Epidermal melanocyte (primary cell): ENCODE measurements at regions not wholly inside any gene's neighbourhood (a gene's known extent, or its start where the extent isn't known, plus 50 kb on each side); places are given as distances from the start of the nearest gene placed in this dataset.
"Not testable (repeated sequence)": the region's sequence is repeated elsewhere in the genome, so short reads cannot be mapped to it uniquely, and the experiment has no call there.

ENCODE experiments used
- DNase-seq: peaks from one replicate; pipeline ENCODE4 v3.0.0; 2011; ENCODE audit warnings: low spot score; ENCODE audit not compliant: insufficient read length

DNA sequence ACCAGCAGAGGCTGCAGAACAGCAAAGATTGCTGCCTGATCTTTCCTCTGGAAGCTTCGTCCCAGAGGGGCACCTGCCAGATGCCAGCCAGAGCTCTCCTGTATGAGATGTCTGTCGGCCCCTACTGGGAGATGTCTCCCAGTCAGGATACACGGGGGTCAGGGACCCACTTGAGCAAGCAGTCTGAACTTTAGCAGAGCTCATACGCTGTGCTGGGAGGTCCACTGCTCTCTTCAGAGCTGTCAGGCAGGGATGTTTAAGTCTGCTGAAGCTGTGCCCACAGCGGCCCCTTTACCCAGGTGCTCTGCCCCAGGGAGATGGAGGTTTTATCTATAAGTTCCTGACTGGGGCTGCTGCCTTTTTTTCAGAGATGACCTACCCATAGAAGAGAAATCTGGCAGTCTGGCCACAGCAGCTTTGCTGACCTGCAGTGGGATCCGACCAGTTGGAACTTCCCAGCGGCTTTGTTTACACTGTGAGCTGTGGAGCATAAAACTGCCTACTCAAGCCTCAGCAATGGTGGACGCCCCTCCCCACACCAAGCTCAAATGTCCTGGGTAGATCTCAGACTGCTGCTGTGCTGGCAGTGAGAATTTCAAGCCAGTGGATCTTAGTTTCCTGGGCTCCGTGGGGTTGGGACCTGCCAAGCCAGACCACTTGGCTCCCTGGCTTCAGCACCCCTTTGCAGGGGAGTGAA lies 613.9 kb downstream of the HTR1B start:
- DNase-seq = not testable (repeated sequence)

DNA sequence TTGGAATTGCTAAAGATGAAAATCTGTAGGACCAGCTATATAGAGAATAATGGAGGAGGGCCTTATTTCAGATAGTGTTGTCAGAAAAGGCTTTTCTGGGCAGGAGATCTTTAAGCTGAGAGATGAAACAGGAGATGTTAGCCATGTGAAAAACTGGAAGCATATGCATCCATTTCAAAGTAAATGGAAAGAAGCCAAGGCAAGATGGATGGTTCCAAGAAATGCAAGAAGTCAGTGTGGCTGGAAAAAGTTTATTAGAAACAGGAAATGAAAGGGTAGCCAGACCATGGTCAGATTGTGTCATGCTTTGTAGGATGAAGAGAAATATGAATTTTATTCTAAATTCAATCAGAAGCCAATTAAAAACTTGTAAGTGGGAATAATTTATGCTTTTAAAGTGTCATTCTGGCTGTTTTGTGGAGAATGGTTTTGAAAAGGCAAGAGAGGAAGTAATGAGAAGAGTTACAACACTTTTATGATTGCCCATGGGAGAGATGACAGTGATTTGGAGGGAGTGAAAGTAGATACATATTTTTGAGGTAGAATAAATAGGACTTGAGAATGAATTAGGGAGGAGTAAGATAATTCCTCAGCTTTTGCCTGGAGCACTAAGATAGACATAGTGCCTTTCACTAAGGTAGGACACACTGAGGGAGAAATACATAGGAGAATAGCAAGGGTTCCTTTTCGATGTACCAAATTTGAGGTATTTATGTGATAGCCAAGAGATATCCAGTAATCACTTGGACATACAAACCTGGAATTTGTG lies 620.1 kb downstream of the HTR1B start:
- no peak for DNase-seq

DNA sequence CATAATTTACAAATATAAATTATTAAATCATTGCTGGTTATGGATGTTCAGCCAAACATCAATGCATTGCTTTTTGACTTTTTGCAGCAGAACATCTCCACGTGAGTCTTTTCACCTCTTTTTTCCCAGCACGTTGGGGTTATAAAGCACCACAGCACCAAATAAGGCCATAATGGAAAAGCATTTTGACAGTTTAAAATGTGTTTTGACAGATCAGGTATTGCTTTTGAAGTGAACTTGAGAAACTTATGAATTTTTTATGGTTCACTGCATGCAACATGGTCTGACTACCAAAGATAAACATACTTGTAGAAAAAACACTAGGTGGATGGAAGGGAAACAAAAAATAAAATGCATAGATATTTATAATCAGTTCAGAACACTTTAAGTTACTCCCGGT lies 622.4 kb downstream of the HTR1B start:
- DNase-seq = no peak

DNA sequence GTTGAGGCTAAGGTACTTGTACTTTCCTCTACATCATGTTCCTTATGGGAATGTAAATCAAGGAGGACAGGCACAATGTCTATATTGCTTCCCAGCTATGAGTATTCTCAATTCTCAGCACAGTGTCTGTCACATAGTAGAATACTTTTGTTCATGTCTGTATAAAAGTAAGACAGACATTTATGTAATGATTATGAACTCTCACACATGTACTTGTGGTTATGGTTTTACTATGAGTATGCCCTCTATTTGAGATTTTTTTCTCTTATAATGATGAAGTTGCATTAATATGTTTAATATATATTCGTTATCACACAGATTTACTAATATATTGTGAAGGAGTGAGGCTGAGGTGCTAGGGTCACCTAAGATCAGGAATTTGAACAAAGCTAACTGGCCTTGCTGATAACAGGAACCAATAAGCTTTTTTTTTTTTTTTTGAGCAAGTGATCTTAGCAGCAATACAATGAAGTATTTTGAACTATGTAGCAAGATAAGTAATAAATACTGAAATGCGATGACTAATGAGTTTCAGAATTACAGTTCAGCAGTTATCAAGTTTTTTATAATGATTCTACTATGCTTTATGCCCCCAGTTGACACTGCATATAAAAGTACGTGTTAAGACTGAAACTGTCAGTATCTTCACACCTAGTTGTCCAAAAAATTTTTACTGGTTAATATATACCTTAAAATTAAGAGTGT lies 623.1 kb downstream of the HTR1B start:
- no peak for DNase-seq

DNA sequence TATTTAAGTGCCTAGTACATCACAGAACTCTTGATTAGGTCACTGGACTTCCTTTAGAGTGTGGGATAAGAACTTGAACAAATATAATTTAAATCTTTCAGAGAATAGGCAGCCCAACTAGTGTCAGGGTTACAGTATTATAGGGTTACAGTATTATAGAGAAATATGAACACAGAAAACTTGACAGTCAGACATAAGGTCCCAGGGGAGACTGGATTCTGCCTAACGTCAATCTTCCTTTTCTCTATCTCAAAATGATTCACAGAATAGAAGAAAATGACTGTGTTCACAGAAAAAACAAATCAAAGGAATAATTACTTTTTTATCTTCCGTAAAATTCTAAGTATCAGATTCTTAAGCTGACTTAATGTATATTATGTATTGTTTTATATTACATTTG lies 623.8 kb downstream of the HTR1B start:
- DNase-seq = no peak

DNA sequence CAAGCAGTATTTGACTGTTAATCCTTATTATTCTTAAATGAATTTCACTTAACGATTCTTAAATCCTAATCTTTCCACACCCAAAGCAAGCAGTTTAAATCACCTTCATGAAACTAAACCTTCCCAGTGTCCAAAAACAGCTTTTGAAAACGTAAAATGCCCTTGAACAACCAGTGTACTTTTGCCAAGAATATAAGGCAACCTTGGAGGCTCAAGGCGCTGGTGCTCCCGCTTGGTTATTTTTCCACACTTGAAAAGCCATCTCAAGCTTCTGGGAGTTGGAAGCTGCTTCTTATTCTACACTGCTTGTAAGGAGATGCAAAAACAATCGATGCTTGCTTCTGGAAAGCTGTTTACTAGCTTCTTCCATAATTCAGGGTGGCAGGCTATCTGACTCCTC lies 625.7 kb downstream of the HTR1B start:
- no peak for DNase-seq

DNA sequence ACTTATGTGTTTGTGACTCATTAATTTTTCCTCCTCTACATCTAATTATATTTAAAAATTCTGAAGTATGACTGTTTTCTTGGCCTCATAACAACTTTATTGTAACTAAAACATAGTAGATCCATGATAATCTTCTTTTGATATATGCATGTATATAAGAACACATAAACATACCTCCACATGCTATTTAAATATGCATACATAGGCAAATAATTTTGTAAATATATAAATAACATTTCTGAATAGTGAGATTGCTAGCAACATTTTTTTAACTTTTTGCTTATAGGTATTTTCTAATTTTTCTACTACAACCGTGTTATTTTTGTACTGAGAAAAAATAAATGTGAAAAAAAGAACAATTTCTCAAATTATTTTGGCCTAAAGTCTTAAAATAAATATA lies 627.6 kb downstream of the HTR1B start:
- DNase-seq = no peak

DNA sequence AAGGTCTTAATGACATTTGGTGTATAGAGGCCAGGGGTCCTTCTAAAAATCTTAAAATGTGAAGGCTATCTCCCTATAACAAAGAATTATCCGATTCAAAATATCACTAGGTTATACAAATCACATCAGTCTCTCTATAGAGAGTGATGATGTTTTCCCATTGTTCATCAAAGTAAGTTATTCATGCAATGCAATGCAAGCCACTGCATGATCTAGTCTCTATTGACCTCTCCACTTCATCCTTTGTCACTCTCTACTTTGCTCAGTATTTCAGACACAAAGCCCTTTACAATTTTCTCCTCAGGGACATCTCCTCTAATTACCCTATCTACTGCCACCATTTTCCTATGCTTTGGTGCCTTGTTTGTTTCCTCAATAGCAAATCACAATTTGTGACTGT lies 628.0 kb downstream of the HTR1B start:
- DNase-seq = no peak

DNA sequence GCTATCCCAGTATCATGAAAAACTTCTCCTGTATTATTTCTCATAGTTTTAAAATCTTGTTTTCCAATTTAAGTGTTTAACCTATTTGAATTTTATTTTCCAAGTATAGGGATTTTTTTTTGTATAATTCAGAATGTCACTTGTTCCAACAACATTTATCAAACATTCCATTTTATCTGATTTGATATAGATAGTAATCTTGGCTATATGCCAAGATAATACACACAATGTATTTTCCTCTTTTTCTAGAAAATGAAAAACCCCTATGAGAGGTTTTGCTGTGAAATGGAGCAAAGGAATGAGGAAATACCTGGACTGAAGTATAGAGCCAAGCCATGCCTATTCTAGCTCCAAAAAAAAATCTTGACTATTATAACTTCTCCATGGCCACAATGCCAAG lies 628.9 kb downstream of the HTR1B start:
- no peak for DNase-seq

DNA sequence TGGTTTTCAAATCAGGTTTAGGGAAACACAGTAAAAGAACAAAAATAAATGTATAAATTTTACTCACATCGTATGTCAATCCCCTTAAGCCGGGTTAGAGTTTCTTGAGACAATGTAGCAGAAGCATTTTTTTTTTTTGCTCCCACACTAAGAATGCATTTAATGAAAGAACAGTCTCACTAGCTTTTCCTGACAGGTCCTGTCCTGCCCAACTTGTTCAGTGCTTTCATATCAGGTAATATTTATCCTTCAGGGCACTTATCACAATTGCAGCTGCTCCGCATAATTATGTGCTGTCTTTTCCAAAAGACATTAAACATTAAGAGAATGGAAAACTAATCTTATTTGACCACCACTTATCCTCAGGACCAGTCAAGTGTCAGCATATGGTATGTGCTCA lies 632.0 kb downstream of the HTR1B start:
- no peak for DNase-seq

DNA sequence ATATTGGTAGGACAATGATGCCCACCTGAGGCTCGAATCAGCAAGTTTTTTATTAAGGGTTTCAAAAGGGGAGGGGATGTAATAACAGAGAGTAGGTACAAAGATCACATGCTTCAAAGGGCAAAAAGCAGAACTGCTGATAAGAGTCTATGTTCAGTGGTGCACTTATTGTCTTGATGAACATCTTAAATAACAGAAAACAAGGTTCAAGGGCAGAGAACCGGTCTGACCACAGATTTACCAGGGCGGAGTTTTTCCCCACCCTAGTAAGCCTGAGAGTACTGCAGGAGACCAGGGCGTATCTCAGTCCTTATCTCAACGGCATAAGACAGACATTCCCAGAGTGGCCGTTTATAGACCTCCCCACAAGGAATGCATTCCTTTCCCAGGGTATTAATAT lies 639.7 kb downstream of the HTR1B start:
- not testable (repeated sequence) for DNase-seq

DNA sequence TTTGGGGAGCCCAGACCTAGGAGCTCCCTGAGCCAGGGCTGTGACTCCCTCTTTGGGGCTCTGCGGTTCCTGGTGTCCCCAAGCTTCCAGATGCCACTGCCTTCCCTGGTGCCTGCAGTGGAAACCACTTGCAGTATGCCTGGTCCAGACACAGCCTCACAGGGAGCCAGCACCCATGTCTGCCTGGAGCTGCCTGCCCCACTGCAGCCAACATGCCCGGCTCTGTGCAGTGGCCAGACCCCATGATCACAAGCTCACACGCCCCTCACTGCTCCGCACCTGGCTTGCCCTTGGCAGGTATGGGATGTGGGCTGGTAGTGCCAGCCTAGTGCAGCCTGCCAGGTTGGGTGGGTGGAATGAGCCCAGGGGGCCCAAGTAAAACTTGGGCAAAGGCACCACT lies 644.8 kb downstream of the HTR1B start:
- DNase-seq = no peak

DNA sequence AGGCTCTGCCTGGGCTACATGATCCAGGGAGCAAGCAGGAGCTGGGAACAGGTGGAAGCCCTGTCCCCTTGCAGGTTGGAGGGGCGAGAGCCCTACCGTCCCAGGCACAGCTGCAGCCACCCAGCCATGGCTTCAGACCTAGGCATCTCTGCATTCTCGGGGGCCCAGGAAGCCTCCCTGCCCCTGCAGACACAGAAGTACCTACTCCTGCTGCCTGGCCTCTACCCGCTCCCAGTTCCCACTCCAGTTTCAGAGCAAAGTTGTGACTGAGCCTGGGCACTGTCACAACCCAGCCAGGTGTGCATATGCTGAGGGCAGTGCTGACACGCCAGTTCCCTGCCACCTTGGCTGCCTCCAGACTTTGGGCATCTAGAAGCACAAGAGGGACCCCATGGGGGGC lies 645.9 kb downstream of the HTR1B start:
- no peak for DNase-seq

DNA sequence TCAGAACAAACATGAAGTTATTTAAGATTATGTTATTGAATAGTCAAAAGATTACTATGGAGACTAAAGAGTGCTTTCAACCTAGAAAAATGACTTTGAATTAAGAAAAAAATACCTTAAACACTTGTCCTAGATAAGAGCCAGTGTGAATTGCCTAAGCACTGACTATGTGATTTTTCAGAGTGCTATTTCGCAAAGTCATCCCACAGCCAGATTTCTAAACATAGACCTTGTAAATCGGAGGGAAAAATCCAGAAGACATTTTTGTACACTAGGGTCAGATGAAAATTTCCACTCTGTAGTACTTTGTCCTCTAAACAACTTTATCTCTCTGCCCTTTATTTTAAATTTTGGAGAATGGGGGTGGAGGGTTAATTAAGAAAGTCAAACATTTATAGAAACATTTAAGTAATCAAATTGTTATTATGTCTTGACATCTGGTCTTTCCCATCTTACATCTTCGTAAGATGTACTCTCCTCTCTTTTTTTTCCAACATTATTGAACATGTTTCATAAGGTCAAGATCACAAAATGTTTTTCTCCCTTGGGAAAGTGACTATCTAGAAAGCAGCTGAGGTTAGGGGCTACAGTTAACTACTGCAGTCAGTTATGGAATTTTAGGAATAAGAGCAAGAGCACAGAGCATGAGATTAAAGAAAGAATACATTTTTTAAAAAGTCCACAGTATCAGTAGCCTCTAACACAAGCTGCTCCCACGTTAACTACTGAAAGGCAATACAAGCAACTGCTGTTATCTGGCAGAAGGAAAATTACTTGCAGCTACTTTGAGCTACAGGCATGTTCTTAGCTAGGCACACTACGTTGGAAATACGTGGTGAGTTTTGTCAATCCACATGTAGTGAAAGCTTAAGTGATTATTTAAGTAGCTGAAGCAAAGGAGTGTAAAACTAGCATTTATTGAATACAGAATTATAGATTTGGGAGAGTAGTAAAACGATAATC lies 648.5 kb downstream of the HTR1B start:
- no peak for DNase-seq

DNA sequence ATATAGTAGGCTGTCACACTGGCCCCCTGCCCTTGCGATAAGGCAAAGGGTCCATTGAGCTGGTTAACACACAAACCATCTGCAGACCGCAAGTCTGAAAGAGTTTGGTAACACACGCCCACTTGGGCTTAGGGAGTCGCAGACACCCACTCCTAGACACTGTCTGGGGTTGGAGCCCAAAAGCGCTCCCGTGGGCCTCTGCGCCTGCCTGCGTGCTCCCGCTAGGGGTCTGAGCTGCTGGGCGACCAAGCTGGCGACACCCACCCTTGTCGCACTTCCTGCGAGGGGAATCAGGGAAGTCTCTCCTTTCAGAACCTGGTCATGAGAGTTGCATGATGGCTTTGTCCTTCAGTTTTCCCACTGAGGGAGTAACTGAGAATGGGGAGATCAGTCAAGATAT lies 653.0 kb downstream of the HTR1B start:
- DNase-seq = no peak

DNA sequence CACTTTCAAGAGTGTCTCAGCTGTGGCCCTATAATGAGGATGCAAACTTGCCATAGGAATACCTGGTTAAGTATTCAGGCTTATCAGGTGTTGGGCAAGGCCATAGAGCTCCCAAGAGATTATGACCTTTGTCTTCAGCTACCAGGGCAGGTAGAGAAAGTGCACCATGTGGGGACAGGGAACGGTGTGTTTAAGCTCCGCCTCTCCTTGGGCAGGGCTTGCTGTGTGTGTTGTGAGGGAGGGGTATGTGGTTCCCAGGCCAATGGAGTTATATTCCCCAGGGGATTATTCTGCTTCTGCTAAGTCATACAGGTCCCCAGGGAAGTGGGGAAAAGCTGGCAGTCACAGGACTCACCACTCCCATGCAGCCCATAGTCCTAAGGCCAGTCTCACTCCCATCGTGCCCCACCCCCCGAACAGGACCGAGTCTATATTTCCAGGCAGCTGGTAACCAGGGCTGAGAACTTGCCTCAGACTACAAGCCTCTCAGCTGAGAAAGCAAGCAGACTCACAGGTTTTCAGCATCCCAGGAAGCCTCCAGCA lies 660.2 kb downstream of the HTR1B start:
- DNase-seq = no peak

DNA sequence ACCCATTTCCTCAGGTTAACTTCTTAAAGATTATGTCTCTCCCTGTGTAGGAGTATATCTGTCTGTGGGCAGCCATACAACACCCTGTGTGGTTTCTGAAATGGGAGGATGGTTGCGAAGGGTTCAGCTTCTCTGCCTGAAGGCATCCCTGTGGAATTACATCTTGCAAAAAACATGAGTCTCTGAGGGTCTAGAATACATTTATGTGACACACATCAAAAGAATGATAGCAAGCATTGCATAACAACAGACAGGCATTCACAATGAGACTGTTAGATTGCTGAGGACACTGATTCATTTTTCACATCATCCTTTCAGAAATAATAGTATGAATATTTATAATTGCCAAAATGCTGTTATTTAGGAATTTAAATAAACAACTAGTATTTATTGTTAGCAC lies 670.9 kb downstream of the HTR1B start:
- DNase-seq = no peak

DNA sequence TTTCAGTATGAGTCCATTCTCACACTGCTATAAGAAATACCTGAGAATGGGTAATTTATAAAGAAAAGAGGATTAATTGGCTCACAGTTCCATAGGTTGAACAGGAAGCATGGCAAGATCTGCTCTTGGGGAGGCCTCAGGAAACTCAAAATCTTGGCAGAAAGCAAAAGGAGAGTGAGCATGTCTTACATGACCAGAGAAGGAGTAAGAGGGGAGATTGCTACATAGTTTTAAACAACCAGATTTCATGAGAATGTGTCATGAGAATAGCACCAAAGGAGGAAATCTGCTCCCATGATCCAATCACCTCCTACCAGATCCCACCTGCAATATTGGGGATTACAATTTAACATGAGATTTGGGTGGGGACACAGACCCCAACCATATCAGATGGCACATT lies 672.4 kb downstream of the HTR1B start:
- DNase-seq = no peak

DNA sequence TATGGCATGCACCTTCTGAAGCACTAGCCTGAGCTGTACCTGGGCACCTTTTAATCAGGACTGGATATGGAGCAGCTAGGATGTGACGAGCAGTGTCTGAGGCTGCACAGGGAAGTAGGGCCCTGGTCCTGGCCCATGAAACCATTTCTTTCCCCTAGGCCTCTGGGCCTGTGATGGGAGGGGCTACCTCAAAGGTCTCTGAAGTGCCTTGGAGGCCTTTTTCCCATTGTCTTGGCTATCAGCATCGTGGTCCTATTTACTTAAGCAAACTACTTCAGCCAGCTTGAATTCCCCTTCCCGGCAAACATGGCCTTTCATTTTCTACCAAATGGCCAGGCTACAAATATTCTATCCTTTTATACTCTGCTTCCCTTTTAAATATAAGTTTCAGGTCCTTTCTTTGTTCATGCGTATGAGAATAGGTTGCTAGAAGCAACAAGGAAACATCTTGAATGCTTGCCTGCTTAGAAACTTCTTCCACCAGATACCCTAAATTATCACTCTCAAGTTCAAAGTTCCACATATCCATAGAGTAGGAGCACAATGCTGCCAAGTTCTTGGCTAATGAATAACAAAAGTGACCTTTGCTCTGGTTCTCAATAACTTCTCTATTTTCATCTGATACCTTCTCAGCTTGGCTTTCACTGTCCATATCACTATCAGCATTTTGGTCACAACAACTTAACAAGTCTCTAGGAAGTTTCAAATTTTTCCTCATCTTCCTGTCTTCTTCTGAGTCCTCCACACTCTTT lies 673.1 kb downstream of the HTR1B start:
- DNase-seq = no peak

DNA sequence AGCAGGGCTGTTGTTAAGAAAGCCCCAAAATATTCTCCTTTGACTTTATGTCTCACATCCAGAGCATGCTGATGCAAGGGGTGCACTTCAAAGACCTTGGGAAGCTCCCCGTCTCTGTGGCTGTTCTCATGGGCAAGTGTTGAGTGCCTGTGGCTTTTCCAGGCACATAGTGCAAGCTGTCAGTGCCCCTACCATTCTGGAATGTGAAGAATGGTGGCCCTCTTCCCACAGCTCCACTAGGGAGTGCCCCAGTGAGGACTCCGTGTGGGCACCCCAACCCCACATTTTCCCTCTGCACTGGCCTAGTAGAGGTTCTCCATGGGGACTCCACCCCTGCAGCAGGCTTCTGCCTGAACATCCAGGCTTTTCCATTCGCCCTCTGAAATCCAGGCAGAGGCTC lies 673.7 kb downstream of the HTR1B start:
- DNase-seq = no peak
